Stimulated activated naive CD8-positive, alpha-beta T cell treated with anti-CD3 and anti-CD28 coated beads, Interleukin-15, Interleukin-2, amounts not matched to agents 100 U/mL and 50 U/mL, for 24 hours (primary cell): ENCODE measurements at regions not wholly inside any gene's neighbourhood (a gene's known extent, or its start where the extent isn't known, plus 50 kb on each side); places are given as distances from the start of the nearest gene placed in this dataset.

Source experiments
- ATAC-seq: fragments of 150-1000 bp; cut with Tn5 transposase; one replicate; pipeline ENCODE4 v1.10.0; 2021
- DNase-seq: peaks from one replicate; pipeline ENCODE4 v3.0.0; 2021

- no peak for DNase-seq
- no peak for ATAC-seq
Measured at GRCh38 chr7:46720761-46721160, 799.7 kb upstream of the IGFBP3 start.

GRCh38 chr7:46719616-46720015 is 798.5 kb upstream of the IGFBP3 start:
- DNase-seq (no peak), ATAC-seq (no peak)

GRCh38 chr7:46716926-46717325 is 795.9 kb upstream of the IGFBP3 start:
- ATAC-seq: no peak
- DNase-seq: no peak

GRCh38 chr7:46715579-46715978 is 794.5 kb upstream of the IGFBP3 start:
- ATAC-seq (no peak), DNase-seq (no peak)

GRCh38 chr7:46714904-46715303 is 793.8 kb upstream of the IGFBP3 start:
- ATAC-seq (no peak), DNase-seq (no peak)

GRCh38 chr7:46713868-46714596 is 793.0 kb upstream of the IGFBP3 start:
- DNase-seq (no peak), ATAC-seq (no peak)

GRCh38 chr7:46710927-46711326 is 789.9 kb upstream of the IGFBP3 start:
- no peak for ATAC-seq
- no peak for DNase-seq

- ATAC-seq: no peak
- no peak for DNase-seq
Measured at GRCh38 chr7:46707973-46708372, 786.9 kb upstream of the IGFBP3 start.

- ATAC-seq (no peak), DNase-seq (no peak)
Measured at GRCh38 chr7:46705386-46706255, 784.5 kb upstream of the IGFBP3 start.

GRCh38 chr7:46696741-46697140 is 775.7 kb upstream of the IGFBP3 start:
- DNase-seq (no peak), ATAC-seq (no peak)

- DNase-seq (no peak), ATAC-seq (no peak)
Measured at GRCh38 chr7:46695051-46695708, 774.1 kb upstream of the IGFBP3 start.

GRCh38 chr7:46694058-46694457 is 773.0 kb upstream of the IGFBP3 start:
- DNase-seq (no peak), ATAC-seq (no peak)

GRCh38 chr7:46687203-46687602 is 766.1 kb upstream of the IGFBP3 start:
- DNase-seq (no peak), ATAC-seq (no peak)

- DNase-seq: no peak
- no peak for ATAC-seq
Measured at GRCh38 chr7:46685051-46685450, 764.0 kb upstream of the IGFBP3 start.

GRCh38 chr7:46682836-46683624 is 762.0 kb upstream of the IGFBP3 start:
- ATAC-seq (no peak), DNase-seq (no peak)

GRCh38 chr7:46681865-46682503 is 760.9 kb upstream of the IGFBP3 start:
- DNase-seq (no peak), ATAC-seq (no peak)

GRCh38 chr7:46680147-46680546 is 759.1 kb upstream of the IGFBP3 start:
- DNase-seq (no peak), ATAC-seq (no peak)

- DNase-seq (no peak), ATAC-seq (no peak)
Measured at GRCh38 chr7:46679671-46680070, 758.6 kb upstream of the IGFBP3 start.

GRCh38 chr7:46678421-46678820 is 757.3 kb upstream of the IGFBP3 start:
- ATAC-seq (no peak), DNase-seq (no peak)

GRCh38 chr7:46675456-46675855 is 754.4 kb upstream of the IGFBP3 start:
- ATAC-seq (no peak), DNase-seq (no peak)

- ATAC-seq (no peak), DNase-seq (no peak)
Measured at GRCh38 chr7:46672861-46673260, 751.8 kb upstream of the IGFBP3 start.
